ENCODE measurements at regions not wholly inside any gene's neighbourhood (a gene's known extent, or its start where the extent isn't known, plus 50 kb on each side); places are given as distances from the start of the nearest gene placed in this dataset.

- TF ChIP-seq CTCF (IDR thresholded peaks at IDR 0.05; ENCODE audit: borderline replicate concordance, extremely low read depth, low read length, poor library complexity, severe bottlenecking): no peak
- TF ChIP-seq EZH2 (IDR thresholded peaks at IDR 0.05; ENCODE audit: borderline replicate concordance, low read depth, low read length, severe bottlenecking): no peak
These were observed 327.1 kb upstream of the CDH2 start for GRCh38 chr18:28504066-28504465.
